Lower lobe of right lung (tissue), 2 donors: ENCODE measurements at regions not wholly inside any gene's neighbourhood (a gene's known extent, or its start where the extent isn't known, plus 50 kb on each side); places are given as distances from the start of the nearest gene placed in this dataset.

Experiments used
- ATAC-seq, 2 donors: fragments of 200-7000 bp; cut with Tn5 transposase; one replicate each; pipeline ENCODE4 v1.9.1; 2020 to 2022; ENCODE audit warnings: mild to moderate bottlenecking in 2 of 2, moderate library complexity in 2 of 2
- DNase-seq: peaks from one replicate; pipeline ENCODE4 v3.0.0-alpha.2; 2020
- H3K27ac ChIP-seq: fragments of 200-600 bp; one replicate; pipeline ENCODE4 v1.8.0; 2022
- H3K27me3 ChIP-seq: fragments of 200-600 bp; one replicate; pipeline ENCODE4 v1.8.0; 2022; ENCODE audit warnings: low read depth
- H3K36me3 ChIP-seq: fragments of 200-600 bp; one replicate; pipeline ENCODE4 v1.8.0; 2022; ENCODE audit warnings: mild to moderate bottlenecking
- H3K4me1 ChIP-seq: fragments of 200-600 bp; one replicate; pipeline ENCODE4 v1.8.0; 2022
- H3K4me3 ChIP-seq: fragments of 200-600 bp; one replicate; pipeline ENCODE4 v1.8.0; 2022; ENCODE audit warnings: mild to moderate bottlenecking
- H3K9me3 ChIP-seq: fragments of 200-600 bp; one replicate; pipeline ENCODE4 v1.8.0; 2022
- intact Hi-C: fragments of 100-400 bp; cut with DNase I; formaldehyde crosslinking; loops from one replicate; pipeline ENCODE4 v1.11.0; 2022
- TF ChIP-seq, protein P1 (sequence below): fragments of 200-600 bp; IDR thresholded peaks from one replicate; pipeline ENCODE4 v1.8.0; 2022; ENCODE audit warnings: antibody characterized with exemption, mild to moderate bottlenecking
- donor health status: DM: no; HTN: yes; CAD: no; lungs with severe emphysema.

DNA sequence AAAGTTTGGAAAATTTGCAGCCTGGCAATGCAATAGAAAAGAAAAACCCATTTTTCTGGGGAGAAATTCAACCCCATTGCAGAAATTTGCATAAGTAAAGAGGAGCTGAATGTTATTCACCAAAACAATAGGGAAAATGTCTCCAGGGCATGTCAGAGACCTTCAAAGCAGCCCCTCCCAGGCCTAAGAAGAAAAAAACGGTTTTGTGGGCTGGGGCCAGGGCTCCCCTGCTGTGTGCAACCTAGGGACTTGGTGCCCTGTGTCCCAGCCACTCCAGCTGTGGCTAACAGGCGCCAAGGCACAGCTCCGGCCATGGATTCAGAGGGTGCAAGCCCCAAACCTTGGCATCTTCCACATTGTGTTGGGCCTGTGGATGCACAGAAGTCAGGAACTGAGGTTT is 224.5 kb downstream of the TXNL1 start:
- ATAC-seq (no peak), DNase-seq (no peak)
- intact Hi-C loops: no loop called here
- no peak overlapping the region for H3K27ac ChIP-seq
- TF ChIP-seq, protein P1, sequence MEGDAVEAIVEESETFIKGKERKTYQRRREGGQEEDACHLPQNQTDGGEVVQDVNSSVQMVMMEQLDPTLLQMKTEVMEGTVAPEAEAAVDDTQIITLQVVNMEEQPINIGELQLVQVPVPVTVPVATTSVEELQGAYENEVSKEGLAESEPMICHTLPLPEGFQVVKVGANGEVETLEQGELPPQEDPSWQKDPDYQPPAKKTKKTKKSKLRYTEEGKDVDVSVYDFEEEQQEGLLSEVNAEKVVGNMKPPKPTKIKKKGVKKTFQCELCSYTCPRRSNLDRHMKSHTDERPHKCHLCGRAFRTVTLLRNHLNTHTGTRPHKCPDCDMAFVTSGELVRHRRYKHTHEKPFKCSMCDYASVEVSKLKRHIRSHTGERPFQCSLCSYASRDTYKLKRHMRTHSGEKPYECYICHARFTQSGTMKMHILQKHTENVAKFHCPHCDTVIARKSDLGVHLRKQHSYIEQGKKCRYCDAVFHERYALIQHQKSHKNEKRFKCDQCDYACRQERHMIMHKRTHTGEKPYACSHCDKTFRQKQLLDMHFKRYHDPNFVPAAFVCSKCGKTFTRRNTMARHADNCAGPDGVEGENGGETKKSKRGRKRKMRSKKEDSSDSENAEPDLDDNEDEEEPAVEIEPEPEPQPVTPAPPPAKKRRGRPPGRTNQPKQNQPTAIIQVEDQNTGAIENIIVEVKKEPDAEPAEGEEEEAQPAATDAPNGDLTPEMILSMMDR: no peak
- no peaks in the 10 kb centered on the region for H3K4me1 ChIP-seq
- no peaks in the 10 kb centered on the region for H3K27me3 ChIP-seq
- no peaks in the 10 kb centered on the region for H3K36me3 ChIP-seq
- H3K4me3 ChIP-seq: no peak overlapping the region
- no peaks in the 10 kb centered on the region for H3K9me3 ChIP-seq

DNA sequence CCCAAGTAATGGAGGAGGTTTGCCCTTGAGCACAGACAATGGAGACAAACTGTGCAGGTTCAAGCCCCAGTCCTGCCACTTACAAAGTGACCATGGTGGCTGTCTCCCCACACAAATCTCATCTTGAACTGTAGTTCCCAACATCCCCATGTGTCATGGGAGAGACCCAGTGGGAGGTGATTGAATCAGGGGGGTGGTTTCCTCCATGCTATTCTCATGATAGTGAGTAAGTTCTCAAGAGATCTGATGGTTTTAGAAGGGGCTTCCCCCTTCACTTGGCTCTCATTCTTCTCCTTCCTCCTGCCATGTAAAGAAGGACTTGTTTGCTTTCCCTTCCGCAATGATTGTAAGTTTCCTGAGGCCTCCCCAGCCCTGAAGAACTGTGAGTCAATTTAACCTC is 225.4 kb downstream of the TXNL1 start:
- DNase-seq: no peak
- H3K4me3 ChIP-seq: no peak overlapping the region
- no peak for ATAC-seq
- H3K9me3 ChIP-seq: no peaks in the 10 kb centered on the region
- H3K27ac ChIP-seq: no peak overlapping the region
- no peaks in the 10 kb centered on the region for H3K4me1 ChIP-seq
- H3K36me3 ChIP-seq: no peaks in the 10 kb centered on the region
- TF ChIP-seq, protein P1: no peak
- H3K27me3 ChIP-seq: no peaks in the 10 kb centered on the region
- intact Hi-C loops: no loop called here

DNA sequence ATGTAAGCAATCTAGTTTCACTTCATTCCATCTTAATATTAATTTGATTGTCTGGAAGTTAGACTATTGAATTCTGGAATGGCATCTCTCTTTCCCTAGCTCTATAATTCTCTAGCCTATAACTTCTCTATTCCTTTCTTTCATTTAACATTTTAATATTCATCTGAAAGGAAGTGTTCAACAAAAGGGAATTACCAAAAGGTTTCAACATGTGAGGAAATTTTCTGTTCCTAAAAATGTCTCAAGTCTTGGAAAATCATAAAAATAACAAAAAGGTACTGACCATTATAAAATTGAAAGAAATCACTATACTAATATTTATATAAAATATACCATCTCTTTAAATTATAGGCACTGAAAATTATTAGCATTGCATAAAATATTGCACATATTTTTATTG is 228.7 kb downstream of the TXNL1 start:
- intact Hi-C loops: no loop called here

DNA sequence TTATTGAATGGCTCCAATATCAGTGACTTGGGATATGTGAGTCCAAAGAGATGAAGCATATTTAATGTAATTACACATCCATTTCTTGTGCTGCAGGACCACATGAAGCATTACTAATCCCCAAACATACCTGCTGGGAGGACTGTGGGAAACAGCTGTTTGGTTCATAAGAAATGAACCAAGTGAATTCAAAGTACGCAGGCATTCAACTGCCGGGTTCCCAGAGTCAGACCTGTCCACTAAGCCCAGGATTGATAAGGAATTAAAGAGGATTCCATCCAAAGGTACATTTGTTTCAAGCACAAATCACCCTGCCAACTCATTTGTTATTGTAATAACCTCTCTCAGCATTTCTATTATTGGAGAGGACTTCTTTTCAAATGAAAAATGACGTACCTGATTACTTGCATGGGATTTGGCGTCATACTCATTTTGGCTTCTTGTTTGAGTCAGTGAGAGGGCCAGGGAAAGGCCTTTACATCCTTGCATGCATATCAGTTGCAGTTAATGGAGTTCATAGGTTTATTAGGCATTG is 230.7 kb downstream of the TXNL1 start:
- intact Hi-C loops: no loop called here
- H3K27me3 ChIP-seq: no peaks in the 10 kb centered on the region
- no peak overlapping the region for H3K27ac ChIP-seq
- H3K9me3 ChIP-seq: no peaks in the 10 kb centered on the region
- TF ChIP-seq, protein P1: no peak
- H3K4me3 ChIP-seq: no peak overlapping the region
- no peaks in the 10 kb centered on the region for H3K36me3 ChIP-seq
- ATAC-seq (no peak), DNase-seq (no peak)
- no peaks in the 10 kb centered on the region for H3K4me1 ChIP-seq

More for the DNA sequence above, 228.7 kb downstream of the TXNL1 start:
- DNase-seq (no peak), ATAC-seq (no peak)
- Histone ChIP-seq H3K27me3 (no peaks in the 10 kb centered on the region), H3K36me3 (no peaks in the 10 kb centered on the region), H3K4me3 (no peak overlapping the region), H3K9me3 (no peaks in the 10 kb centered on the region), H3K27ac (no peak overlapping the region), H3K4me1 (no peaks in the 10 kb centered on the region)
- TF ChIP-seq, protein P1: no peak

DNA sequence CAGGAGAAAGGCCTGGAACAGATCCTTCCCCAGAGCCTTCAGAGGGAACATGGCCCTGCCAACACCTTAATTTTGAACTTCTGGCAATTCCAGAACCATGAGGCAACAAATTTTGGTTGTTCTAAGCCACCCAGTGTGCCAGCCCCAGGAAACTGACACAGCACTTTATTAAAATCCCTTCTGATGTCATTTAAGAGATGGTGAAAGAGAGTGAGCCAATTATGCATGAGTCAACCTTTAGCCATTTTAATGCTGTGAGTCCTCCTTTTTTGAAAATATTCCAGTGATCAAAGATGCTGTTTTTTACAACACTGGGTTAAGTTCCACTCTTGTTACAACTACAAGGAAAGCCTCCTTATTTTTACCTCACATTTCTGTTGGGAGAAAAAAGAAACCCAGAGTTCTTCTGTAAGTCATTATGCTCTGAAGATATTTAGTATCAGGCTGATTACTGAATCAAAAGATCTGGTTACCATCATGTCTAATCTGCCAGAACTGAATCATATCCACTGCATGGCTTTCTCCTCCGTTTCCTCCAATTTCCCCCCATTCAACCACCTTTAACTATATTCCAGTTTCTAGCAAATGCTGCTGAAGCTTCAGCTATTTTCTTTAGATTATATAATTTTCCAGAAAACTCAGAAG is 235.4 kb downstream of the TXNL1 start:
- Histone ChIP-seq H3K9me3 (no peaks in the 10 kb centered on the region), H3K36me3 (no peaks in the 10 kb centered on the region), H3K4me1 (no peaks in the 10 kb centered on the region), H3K27ac (no peak overlapping the region), H3K27me3 (no peaks in the 10 kb centered on the region), H3K4me3 (no peak overlapping the region)
- TF ChIP-seq, protein P1: no peak
- intact Hi-C loops: no loop called here
- ATAC-seq: no peak
- no peak for DNase-seq
